ENCODE measurements at regions not wholly inside any gene's neighbourhood (a gene's known extent, or its start where the extent isn't known, plus 50 kb on each side); places are given as distances from the start of the nearest gene placed in this dataset.

DNA sequence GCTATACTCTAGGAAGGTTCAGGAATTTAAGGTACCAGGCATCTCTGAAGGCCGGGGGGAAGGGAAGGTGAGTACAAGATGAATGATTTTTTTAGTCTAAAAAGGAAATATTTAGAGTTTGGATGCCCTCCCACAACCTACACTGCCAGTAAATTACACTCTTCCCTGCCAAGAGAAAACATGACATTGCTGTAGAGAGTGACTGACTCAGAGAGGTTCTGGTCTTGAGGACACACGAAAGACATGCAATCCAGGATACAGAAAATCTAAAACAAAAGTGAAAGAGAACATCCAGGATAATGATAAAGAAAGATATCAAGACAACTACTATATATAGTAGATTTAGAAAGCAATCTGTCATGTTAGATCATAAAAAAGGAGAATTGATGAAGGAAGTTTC lies 200.5 kb downstream of the TYW3 start:
- TF ChIP-seq, protein P1, sequence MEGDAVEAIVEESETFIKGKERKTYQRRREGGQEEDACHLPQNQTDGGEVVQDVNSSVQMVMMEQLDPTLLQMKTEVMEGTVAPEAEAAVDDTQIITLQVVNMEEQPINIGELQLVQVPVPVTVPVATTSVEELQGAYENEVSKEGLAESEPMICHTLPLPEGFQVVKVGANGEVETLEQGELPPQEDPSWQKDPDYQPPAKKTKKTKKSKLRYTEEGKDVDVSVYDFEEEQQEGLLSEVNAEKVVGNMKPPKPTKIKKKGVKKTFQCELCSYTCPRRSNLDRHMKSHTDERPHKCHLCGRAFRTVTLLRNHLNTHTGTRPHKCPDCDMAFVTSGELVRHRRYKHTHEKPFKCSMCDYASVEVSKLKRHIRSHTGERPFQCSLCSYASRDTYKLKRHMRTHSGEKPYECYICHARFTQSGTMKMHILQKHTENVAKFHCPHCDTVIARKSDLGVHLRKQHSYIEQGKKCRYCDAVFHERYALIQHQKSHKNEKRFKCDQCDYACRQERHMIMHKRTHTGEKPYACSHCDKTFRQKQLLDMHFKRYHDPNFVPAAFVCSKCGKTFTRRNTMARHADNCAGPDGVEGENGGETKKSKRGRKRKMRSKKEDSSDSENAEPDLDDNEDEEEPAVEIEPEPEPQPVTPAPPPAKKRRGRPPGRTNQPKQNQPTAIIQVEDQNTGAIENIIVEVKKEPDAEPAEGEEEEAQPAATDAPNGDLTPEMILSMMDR (IDR thresholded peaks at IDR 0.05 in 2 of 3, conservative IDR thresholded peaks at IDR 0.05 in 1 of 3; ENCODE audit: control insufficient read depth in 2 of 3, extremely low read depth in 1 of 3, insufficient read depth in 1 of 3, low read depth in 3 of 3, low read length in 3 of 3), result no peak
- TF ChIP-seq FOXM1 (IDR thresholded peaks at IDR 0.05; ENCODE audit: low read depth, low read length) (no peak), POLR2AphosphoS5 (IDR thresholded peaks at IDR 0.05; ENCODE audit: low read length) (no peak), BHLHE40 (IDR thresholded peaks at IDR 0.05; ENCODE audit: borderline replicate concordance in 1 of 2, low read depth in 2 of 2, low read length in 1 of 2) (no peak), EP300 (IDR thresholded peaks at IDR 0.05; ENCODE audit: borderline replicate concordance in 1 of 2, control insufficient read depth in 1 of 2, low read depth in 2 of 2, low read length in 2 of 2) (no peak), IKZF2 (IDR thresholded peaks at IDR 0.05) (no peak), MAX (IDR thresholded peaks at IDR 0.05; ENCODE audit: low read depth, low read length) (no peak), POLR2A (IDR thresholded peaks at IDR 0.05; ENCODE audit: low read depth, low read length) (no peak), CUX1 (IDR thresholded peaks at IDR 0.05; ENCODE audit: insufficient replicate concordance, low read depth, low read length) (no peak), GABPA (IDR thresholded peaks at IDR 0.05; ENCODE audit: low read depth) (no peak), SREBF1 (IDR thresholded peaks at IDR 0.05; ENCODE audit: low read length) (no peak), ETV6 (conservative IDR thresholded peaks at IDR 0.05 in 1 of 2, IDR thresholded peaks at IDR 0.05 in 1 of 2; ENCODE audit: borderline replicate concordance in 1 of 2, low read depth in 1 of 2) (no peak), SMC3 (IDR thresholded peaks at IDR 0.05; ENCODE audit: borderline replicate concordance, low read length) (no peak)
- TF ChIP-seq, protein P2, sequence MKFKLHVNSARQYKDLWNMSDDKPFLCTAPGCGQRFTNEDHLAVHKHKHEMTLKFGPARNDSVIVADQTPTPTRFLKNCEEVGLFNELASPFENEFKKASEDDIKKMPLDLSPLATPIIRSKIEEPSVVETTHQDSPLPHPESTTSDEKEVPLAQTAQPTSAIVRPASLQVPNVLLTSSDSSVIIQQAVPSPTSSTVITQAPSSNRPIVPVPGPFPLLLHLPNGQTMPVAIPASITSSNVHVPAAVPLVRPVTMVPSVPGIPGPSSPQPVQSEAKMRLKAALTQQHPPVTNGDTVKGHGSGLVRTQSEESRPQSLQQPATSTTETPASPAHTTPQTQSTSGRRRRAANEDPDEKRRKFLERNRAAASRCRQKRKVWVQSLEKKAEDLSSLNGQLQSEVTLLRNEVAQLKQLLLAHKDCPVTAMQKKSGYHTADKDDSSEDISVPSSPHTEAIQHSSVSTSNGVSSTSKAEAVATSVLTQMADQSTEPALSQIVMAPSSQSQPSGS (IDR thresholded peaks at IDR 0.05; ENCODE audit: low read length), result no peak

Data from GM12878 (cell line).